ENCODE measurements at regions not wholly inside any gene's neighbourhood (a gene's known extent, or its start where the extent isn't known, plus 50 kb on each side); places are given as distances from the start of the nearest gene placed in this dataset.

DNA sequence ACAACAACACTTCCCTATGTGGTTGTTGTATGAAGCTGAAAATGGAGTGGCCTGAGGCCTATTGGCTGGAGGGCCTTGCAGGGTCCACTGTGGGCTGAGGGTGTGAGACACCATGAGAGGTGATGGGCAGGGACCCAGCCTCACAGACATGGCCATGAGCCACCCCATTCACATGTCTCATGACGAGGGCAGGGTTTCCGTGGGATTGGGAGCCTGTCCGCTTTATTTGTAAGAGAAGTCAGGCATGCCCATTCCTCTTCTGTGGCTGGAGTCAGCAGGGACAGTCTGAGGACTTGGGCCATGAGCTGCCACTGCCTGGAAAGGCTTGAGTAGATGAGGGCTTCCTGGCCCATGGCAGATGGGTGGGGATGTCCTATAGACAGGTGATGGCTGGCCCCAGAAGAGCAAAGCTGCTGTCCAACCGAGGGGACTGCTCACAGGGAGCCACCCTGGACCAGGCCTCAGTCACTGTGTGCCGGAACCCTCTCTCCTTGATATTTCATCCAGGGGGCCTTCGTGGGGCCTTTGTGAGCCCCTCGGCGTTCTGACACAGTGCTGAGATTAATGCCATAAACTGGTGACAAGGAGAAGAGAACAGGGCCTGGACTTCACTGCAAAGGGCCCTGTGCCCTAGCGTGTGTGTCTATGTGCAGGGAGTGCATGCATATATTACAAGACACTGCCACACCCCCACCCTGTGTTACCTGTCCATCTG, 971.9 kb downstream of the BRD1 start:
- no peak for DNase-seq

DNA sequence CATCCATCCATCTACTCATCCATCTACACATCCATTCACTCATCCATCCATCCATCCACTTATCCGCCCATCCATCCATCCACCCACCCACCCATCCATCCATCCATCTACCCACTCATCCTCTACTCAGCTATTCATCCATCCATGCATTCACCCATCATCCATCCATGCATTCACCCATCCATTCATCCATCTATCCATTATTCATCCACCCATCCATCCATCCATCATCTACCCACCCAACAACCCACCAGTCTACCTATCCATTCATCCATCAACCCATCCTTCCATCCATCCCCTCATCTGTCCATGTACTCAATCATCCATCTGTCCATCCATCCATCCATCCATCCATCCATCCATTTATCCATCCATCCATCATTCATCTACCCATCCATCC, 972.7 kb downstream of the BRD1 start:
- DNase-seq, result no peak

- DNase-seq, result no peak
Observed at GRCh38 chr22:48853627-48854240, 973.9 kb downstream of the BRD1 start.

DNA sequence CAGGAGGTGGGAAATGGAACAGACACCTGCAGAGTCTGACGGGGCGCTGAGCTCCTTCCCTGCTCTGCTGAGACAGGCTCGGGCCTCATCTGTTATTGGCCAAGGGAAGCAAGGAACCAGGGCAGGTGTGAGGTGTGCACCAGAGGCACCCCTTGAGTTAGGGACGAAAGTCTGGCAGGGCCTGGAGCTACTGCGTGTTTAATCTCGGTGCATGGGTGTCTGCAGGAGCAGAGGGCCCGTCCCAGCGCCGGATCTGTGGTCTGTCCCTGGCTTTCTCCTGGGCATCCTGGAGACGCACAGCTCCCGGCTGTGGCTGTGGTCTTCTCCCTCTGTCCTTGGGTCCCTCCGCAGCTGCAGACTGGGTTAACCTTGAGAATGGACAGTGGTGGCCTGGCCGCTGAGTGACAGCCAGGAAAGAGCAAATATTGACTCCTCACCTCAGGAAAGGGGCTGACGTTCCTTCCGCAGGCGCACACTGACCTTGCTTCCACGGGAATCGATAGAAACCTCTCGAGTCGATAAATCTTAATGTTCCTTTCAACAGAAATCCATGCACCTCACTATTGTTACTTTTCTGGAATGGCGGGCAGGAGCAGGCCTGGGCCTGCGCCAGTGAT, 975.6 kb downstream of the BRD1 start:
- no peak for DNase-seq

GRCh38 chr22:48850658-48851287, 976.9 kb downstream of the BRD1 start:
- DNase-seq, result no peak

DNA sequence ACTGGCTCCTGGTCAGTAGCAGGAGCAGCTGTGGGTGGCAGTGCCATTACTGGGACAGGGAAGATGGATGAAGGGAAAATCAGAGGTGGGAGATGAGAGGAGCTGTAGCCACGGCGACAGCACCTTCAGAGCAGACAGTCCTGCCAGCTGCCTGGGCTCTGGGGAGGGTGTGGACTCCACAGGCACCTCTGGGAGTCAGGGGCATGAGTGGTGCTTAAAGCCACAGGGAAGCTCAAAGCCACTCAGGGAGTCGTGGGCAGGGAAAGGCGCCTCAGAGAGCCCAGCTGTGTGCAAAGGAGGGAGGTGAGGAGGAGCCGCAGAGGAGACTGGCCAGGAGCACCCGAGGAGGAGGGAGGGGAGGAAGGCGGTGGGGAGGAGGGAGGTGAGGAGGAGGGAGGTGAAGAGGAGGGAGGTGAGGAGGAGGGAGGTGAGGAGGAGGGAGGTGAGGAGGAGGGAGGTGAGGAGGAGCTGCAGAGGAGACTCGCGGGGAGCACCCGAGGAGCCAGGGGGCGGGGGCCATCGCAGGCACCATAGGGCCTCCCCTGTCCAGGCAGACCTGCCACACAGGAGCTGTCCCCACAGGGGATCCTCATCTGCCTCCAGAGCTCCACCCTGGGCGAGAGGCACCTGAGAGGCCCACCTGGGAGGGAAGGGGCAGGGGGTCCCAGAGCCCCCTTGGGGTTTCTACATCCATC, 977.6 kb downstream of the BRD1 start:
- DNase-seq, result no peak

GRCh38 chr22:48849219-48849912, 978.3 kb downstream of the BRD1 start:
- DNase-seq, result no peak

GRCh38 chr22:48846200-48846599, 981.5 kb downstream of the BRD1 start:
- no peak for DNase-seq

DNA sequence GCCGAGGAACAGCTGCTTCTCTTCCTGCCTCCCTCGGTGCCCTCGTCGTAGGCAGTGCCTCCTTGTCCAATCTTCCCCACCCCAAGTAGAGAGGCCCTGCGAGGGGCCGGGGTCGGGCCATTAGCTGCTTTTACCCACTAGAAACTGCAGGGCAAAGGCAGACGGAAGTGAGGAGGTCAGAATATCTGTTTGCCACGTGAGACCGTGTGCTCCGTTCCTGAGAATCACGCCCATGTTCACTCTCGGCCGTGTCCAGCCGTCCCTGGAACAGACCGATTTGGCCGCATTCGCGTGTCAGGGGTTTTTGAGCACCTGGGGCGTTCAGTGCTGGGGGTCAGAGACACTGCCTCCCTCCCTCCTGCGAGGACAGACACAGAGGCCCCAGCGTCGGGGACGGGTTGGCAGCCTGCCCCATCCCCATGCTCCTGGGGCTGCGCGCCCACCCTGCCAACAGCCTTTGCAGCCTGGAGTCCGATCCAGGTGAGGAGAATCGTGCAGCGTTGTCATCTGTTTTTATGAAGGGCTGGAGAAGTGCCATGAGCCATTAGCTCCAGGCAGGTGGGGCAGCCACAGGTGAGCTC, 982.2 kb downstream of the BRD1 start:
- no peak for DNase-seq

DNA sequence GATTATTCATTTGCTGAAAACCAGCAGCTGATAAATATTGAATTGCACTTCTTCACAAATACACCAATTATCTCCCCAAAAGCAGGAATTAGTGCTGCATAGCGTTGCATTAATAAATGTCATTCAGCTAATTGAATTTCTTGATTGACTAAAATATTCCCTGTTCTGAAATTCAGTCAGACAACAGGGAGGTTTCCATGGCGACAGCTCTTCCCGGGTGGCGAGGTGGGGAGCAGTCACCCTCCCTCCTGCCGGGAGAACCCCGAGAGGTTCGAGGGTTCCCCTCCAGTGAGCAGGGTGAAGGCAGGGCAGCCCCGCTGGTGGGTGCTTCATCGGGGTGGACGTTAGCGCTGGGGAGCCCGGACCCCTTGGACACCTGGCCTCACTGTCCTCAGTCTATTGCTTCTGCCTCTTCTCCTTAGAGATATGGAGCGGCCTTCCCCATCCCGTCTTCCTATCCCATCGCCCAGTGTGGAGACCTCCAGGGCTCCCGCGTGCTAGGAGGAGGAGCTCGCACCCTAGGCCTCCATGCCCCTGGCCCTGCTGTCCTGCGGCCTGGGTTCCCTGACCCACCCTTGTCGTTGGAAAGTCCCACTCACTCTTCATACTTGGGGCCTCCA, 983.5 kb downstream of the BRD1 start:
- no peak for DNase-seq

- DNase-seq, result no peak
Observed at GRCh38 chr22:48843640-48844039, 984.0 kb downstream of the BRD1 start.

DNA sequence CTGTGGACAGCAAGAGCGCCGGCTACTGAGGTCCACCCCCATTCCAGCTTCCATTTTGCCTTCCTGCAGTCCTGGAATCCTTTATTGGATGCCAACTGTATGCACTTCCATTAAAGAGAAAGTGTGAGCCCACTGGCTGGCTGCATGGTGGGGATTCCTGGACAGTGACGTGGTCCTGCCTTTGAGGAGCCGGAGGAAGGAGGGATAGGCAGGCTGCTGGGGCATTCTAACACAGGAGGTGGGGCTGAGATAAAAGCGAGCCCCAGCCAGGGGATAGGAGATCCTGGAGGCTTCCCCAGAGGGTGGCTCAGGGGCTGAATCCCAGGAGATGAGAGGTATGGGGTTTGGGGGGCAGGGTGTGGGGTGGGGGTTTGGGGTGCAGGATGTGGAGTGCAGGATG, 984.7 kb downstream of the BRD1 start:
- DNase-seq, result no peak

GRCh38 chr22:48842583-48842945, 985.1 kb downstream of the BRD1 start:
- no peak for DNase-seq

- DNase-seq, result no peak
Observed at GRCh38 chr22:48841881-48842582, 985.6 kb downstream of the BRD1 start.

DNA sequence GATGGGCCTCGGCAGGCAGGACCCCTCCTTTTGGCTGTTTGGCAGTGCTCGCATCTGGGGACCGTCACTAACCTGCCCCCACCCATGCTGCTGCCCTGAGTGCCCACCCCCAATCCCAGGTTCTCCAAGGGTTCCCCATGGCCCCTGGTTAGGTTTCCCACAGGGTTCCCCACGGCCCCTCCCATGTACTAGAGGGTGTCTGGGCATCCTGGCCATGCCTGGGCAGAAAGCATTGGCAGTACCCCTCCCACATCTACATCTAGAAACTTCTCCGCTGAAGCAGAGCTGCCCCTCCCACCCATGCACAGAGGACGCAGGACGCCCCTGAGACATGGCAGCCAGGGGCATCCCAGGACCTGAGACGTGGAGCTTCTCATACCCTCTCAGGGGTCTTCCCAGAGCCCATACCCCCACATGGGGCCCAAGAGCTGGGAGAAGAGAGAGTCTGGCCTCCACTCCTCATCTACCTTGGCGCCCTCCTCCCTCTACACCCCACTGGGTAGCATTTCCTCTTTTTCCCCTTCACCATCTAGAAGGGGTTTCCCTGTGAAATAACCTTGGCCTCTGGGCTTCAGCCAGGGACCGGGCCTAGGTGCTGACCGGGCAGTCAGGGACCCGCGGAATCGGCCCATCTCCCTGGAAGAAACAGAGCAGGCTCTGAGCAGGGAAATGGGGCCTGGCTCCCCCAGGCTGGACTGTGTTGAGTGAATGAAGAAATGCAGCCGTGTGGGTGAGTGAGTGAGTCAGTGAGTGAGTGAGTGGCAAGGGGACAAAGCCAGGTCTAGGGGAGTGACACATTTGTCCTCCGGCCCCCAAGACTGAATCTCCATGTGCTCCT, 987.3 kb downstream of the BRD1 start:
- DNase-seq, result no peak

GRCh38 chr22:48838846-48839730, 988.6 kb downstream of the BRD1 start:
- DNase-seq, result no peak

- no peak for DNase-seq
Observed at GRCh38 chr22:48838376-48838775, 989.3 kb downstream of the BRD1 start.

DNA sequence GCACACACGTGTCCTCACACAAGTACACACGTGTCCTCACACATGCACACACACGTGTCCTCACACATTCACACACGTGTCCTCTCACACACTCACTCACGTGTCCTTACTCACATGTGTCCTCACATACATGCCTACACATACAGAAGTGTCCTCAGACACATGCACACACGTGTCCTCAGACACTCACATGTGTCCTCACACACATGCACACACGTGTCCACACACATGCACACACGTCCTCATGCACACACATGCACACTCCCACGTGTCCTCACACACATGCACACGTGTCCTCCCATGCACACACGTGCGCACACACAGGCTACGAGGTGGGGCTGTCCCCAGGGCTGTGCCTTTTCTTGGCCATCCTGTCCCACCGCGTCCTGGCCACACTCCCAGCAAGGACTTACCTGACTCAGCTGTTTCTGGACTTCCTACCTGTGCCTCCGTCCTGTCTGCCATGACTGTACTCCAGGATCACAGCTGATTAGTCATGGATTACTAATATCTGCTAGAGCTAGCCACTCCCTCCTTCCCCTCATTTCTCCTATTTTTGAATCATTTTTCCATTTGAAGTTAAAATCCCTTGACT, 990.2 kb downstream of the BRD1 start:
- no peak for DNase-seq
